ENCODE measurements at regions not wholly inside any gene's neighbourhood (a gene's known extent, or its start where the extent isn't known, plus 50 kb on each side); places are given as distances from the start of the nearest gene placed in this dataset.

DNA sequence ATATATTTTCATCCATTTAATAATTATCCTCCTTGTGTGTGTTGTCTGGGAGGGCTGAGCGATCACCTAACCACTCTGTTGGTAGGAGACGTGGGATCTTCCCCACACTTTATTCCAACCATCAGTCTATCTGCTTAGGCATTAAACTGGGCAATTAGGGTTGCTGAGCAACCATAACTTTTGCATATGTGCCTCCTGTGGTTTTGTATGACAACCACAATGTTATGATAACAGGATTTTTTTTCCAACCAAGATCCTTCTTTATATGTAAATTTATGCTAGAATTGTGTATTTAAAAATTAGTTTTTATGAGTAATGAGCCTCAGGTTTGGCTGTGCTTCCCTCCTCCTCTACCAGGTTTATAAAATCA, 495.0 kb upstream of the MGMT start:
- Histone ChIP-seq H3K9me1 (replicated peaks; ENCODE audit: control insufficient read depth, extremely low read depth, insufficient read depth, low read length) (no peaks in the 10 kb centered on the region), H3K79me2 (ENCODE audit: control insufficient read depth, insufficient read depth, low read length) (no peaks in the 10 kb centered on the region), H4K20me1 (replicated peaks; ENCODE audit: control insufficient read depth, extremely low read depth, insufficient read depth, low read length) (no peaks in the 10 kb centered on the region), H3K9ac (replicated peaks; ENCODE audit: extremely low read depth, insufficient read depth, low read length) (no peak overlapping the region), H3K27ac (ENCODE audit: insufficient read depth, low read depth, low read length) (no peak overlapping the region), H3K36me3 (ENCODE audit: control insufficient read depth in 2 of 2, extremely low read depth in 1 of 2, insufficient read depth in 2 of 2, low read length in 2 of 2) (no peaks in the 10 kb centered on the region), H3K4me3 (replicated peaks in 1 of 3; ENCODE audit: insufficient read depth in 1 of 3, low read depth in 1 of 3, low read length in 3 of 3) (no peak overlapping the region), H3K9me3 (replicated peaks; ENCODE audit: control insufficient read depth, insufficient read depth, low read length) (peaks cover 5% of the 10 kb centered on the region), H3K4me2 (ENCODE audit: insufficient read depth, low read length) (no peak overlapping the region), H3K4me1 (ENCODE audit: control insufficient read depth, extremely low read depth, insufficient read depth, low read length) (no peaks in the 10 kb centered on the region), H3K27me3 (ENCODE audit: control insufficient read depth in 2 of 2, insufficient read depth in 2 of 2, low read length in 2 of 2) (no peaks in the 10 kb centered on the region), H2AFZ (ENCODE audit: low read depth, low read length) (no peak overlapping the region)
- ChIA-PET CTCF (no interaction called here), POLR2A (no interaction called here)
- no TSS peak for BruUV-seq (replicated peaks)
- TF ChIP-seq CTCF (IDR thresholded peaks at IDR 0.05; ENCODE audit: extremely low read depth in 1 of 2, insufficient read depth in 1 of 2, low read depth in 1 of 2, low read length in 2 of 2) (no peak), JUN (IDR thresholded peaks at IDR 0.05; ENCODE audit: borderline replicate concordance, insufficient read depth, insufficient read length, low read depth) (no peak), GATA2 (IDR thresholded peaks at IDR 0.05; ENCODE audit: insufficient read depth, insufficient read length, low read depth, low read length) (no peak), POLR2AphosphoS5 (IDR thresholded peaks at IDR 0.05; ENCODE audit: insufficient read depth, low read depth, low read length) (no peak), MAX (IDR thresholded peaks at IDR 0.05; ENCODE audit: insufficient read depth, insufficient read length) (no peak), EZH2 (IDR thresholded peaks at IDR 0.05; ENCODE audit: borderline replicate concordance, low read depth, low read length, severe bottlenecking) (no peak), FOS (IDR thresholded peaks at IDR 0.05; ENCODE audit: borderline replicate concordance, insufficient read depth, low read length) (no peak), POLR2A (IDR thresholded peaks at IDR 0.05; ENCODE audit: low read depth, low read length) (no peak), MYC (IDR thresholded peaks at IDR 0.05; ENCODE audit: low read depth, low read length) (no peak)
- no peak for DNase-seq (ENCODE audit: low read depth, low spot score)
- intact Hi-C loops (cut with micrococcal nuclease) (no loop called here), dilution Hi-C loops (cut with MboI; ENCODE audit: extremely low pct_ligation_motif_present, low sequenced_read_pairs) (no loop called here)
- no peak for FAIRE-seq
